ENCODE measurements at regions not wholly inside any gene's neighbourhood (a gene's known extent, or its start where the extent isn't known, plus 50 kb on each side); places are given as distances from the start of the nearest gene placed in this dataset.

GRCh38 chr4:165724786-165725185, 148.3 kb upstream of the TLL1 start:
- no peak for DNase-seq

GRCh38 chr4:165725352-165725751, 147.7 kb upstream of the TLL1 start:
- DNase-seq = no peak

GRCh38 chr4:165726831-165727230, 146.2 kb upstream of the TLL1 start:
- DNase-seq = no peak

GRCh38 chr4:165737309-165737972, 135.6 kb upstream of the TLL1 start:
- no peak for DNase-seq

GRCh38 chr4:165738571-165738970, 134.5 kb upstream of the TLL1 start:
- DNase-seq = no peak

GRCh38 chr4:165740911-165741310, 132.1 kb upstream of the TLL1 start:
- no peak for DNase-seq

- no peak for DNase-seq
Observed at GRCh38 chr4:165743422-165743821, 129.6 kb upstream of the TLL1 start.

GRCh38 chr4:165744370-165744769, 128.7 kb upstream of the TLL1 start:
- DNase-seq = no peak

- DNase-seq = no peak
Observed at GRCh38 chr4:165748321-165748720, 124.7 kb upstream of the TLL1 start.

- no peak for DNase-seq
Observed at GRCh38 chr4:165751882-165752281, 121.2 kb upstream of the TLL1 start.

GRCh38 chr4:165754664-165755063, 118.4 kb upstream of the TLL1 start:
- DNase-seq = no peak

GRCh38 chr4:165756836-165757235, 116.2 kb upstream of the TLL1 start:
- no peak for DNase-seq

GRCh38 chr4:165757451-165757850, 115.6 kb upstream of the TLL1 start:
- no peak for DNase-seq

- no peak for DNase-seq
Observed at GRCh38 chr4:165758086-165758485, 115.0 kb upstream of the TLL1 start.

GRCh38 chr4:165760182-165760581, 112.9 kb upstream of the TLL1 start:
- no peak for DNase-seq

- no peak for DNase-seq
Observed at GRCh38 chr4:165761963-165762362, 111.1 kb upstream of the TLL1 start.

- no peak for DNase-seq
Observed at GRCh38 chr4:165763640-165764039, 109.4 kb upstream of the TLL1 start.

GRCh38 chr4:165765053-165765452, 108.0 kb upstream of the TLL1 start:
- DNase-seq = no peak

GRCh38 chr4:165766018-165766417, 107.0 kb upstream of the TLL1 start:
- DNase-seq = no peak

- no peak for DNase-seq
Observed at GRCh38 chr4:165766976-165767375, 106.1 kb upstream of the TLL1 start.

- DNase-seq = no peak
Observed at GRCh38 chr4:165767671-165768070, 105.4 kb upstream of the TLL1 start.

GRCh38 chr4:165768281-165768680, 104.8 kb upstream of the TLL1 start:
- DNase-seq = no peak

- no peak for DNase-seq
Observed at GRCh38 chr4:165774326-165774725, 98.7 kb upstream of the TLL1 start.

GRCh38 chr4:165779950-165780670, 92.9 kb upstream of the TLL1 start:
- DNase-seq = no peak

- no peak for DNase-seq
Observed at GRCh38 chr4:165780735-165781134, 92.3 kb upstream of the TLL1 start.

Data from amniotic stem cell (primary cell).